ENCODE measurements at regions not wholly inside any gene's neighbourhood (a gene's known extent, or its start where the extent isn't known, plus 50 kb on each side); places are given as distances from the start of the nearest gene placed in this dataset.

DNA sequence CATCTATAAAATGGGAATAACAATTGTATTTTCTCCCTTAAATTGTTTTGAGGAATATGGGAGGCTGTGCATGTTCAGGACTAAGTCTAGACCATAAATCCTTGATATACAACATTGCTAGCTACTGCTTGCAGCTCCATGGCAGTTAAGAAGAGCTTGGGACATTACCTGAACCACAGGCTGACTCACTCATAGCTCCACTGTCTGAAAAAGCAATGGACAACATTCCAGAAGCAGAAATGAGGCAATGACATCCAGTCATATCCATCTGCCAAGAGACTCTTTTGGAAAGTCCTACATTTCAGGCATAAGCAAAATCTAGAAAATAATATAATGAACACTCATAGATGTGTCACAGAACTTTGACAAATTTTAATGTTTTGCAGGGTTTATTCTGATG, 167.3 kb upstream of the LEF1 start:
- TF ChIP-seq, protein P1, sequence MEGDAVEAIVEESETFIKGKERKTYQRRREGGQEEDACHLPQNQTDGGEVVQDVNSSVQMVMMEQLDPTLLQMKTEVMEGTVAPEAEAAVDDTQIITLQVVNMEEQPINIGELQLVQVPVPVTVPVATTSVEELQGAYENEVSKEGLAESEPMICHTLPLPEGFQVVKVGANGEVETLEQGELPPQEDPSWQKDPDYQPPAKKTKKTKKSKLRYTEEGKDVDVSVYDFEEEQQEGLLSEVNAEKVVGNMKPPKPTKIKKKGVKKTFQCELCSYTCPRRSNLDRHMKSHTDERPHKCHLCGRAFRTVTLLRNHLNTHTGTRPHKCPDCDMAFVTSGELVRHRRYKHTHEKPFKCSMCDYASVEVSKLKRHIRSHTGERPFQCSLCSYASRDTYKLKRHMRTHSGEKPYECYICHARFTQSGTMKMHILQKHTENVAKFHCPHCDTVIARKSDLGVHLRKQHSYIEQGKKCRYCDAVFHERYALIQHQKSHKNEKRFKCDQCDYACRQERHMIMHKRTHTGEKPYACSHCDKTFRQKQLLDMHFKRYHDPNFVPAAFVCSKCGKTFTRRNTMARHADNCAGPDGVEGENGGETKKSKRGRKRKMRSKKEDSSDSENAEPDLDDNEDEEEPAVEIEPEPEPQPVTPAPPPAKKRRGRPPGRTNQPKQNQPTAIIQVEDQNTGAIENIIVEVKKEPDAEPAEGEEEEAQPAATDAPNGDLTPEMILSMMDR (IDR thresholded peaks at IDR 0.05) = no peak
- TF ChIP-seq POLR2AphosphoS5 (IDR thresholded peaks at IDR 0.05) (no peak), POLR2A (IDR thresholded peaks at IDR 0.05) (no peak), EP300 (IDR thresholded peaks at IDR 0.05) (no peak)
